GM21381 (cell line): ENCODE measurements at regions not wholly inside any gene's neighbourhood (a gene's known extent, or its start where the extent isn't known, plus 50 kb on each side); places are given as distances from the start of the nearest gene placed in this dataset.
A peak's percentile ranks its signal among the peaks of the same experiment; 100 is the strongest.

ENCODE experiments used
- ATAC-seq: cut with Tn5 transposase; IDR thresholded peaks from one replicate; pipeline ENCODE4 v1.9.1; 2021; ENCODE audit warnings: mild to moderate bottlenecking, moderate library complexity; ENCODE audit not compliant: unreplicated experiment

DNA sequence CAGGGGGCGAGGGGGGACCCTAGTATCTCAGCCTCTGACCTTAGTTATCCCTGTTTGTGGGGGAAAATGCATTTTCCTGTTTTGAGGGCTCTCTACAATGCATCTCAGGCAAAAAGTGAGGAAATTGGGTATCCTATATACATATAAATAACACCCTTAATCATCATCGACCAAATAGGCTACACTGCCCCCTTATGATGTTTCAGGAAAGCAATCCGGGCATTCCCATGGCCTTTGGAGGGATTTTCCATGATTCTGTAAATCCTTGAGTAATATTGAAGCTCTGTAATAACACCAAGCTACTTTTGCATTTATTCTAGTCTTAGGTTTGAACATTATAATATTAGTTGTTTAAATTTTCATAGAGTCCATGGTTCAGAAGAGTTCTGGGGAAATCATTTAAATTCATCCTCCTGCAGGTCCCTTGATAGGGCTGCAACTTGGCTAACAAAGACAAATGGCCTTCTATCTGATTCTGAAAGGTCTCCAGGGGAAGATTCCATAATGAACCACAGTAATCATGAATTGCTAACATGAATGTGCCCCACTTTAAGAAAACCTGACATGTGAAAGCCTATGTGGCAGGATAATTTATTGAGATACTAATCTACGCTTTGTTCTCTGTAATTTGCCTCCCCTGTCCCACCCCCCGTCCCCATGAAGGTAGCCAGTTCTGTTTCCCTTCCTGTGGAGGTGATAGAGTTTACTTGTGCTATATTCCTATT lies 91.5 kb upstream of the SCOC start:
- no peak for ATAC-seq

DNA sequence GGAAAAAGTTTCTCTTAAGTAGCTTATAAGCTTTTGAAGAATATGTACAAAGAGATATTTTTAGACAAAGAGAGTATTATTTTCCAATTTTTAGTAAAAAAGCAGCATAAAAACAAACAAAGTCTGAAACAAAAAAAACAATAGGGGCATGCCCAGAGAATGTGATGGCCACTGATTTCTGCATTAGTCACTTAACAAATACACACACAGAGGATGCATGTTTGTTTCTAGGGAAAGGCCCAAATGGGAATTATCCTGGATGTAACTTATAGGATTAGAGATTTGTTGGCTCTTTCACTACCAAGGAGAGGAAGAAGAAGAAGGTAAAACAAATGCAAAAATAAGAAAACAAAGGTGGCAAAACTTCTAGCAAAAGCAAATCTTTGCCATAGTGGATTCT lies 95.9 kb upstream of the SCOC start:
- ATAC-seq: no peak

DNA sequence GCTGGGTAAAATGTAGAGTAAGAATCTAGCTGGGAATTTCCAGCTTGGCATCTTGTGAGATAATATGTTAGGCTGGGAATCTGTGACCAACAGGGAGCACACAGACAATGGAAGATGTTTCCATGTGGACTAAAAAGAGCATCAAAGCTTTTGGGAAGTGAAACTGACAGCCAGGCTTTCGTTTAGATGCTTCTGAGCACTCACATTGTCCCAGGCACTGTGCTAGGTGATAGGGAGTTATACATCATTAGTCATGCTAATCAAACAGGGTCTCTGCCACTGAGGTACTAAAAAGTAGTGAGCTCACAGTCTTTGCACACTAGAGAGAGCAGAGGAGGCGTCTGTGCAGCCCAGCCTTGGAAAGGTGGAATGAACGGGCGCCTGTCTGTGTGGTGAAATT lies 101.9 kb upstream of the SCOC start:
- no peak for ATAC-seq

DNA sequence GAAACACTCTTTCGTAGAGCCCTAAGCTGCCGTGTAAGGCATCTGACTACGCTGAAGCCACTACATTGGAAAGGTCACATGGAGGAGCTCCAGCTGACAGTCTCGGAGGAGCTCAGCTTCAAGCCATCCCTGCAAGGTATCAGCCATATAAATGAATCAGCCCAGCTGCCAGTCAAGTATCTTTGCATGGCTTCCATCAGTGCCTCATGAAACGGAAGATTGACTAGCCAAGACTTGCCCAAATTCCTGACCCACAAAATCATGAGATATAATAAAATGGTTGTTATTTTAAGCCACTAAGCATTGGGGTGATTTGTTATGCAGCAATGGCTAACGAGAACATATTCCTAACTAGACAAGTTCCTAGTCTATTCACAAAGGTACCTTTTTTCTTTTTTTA lies 104.1 kb upstream of the SCOC start:
- ATAC-seq: no peak

GRCh38 chr4:140268186-140268841 lies 105.1 kb upstream of the SCOC start:
- ATAC-seq: no peak

- no peak for ATAC-seq
Observed at GRCh38 chr4:140267576-140267975, 105.9 kb upstream of the SCOC start.

- ATAC-seq: no peak
Observed at GRCh38 chr4:140266958-140267568, 106.4 kb upstream of the SCOC start.

- ATAC-seq: no peak
Observed at GRCh38 chr4:140260227-140260626, 106.2 kb upstream of the MAML3 start.

GRCh38 chr4:140258476-140258875 lies 104.5 kb upstream of the MAML3 start:
- ATAC-seq: no peak

- no peak for ATAC-seq
Observed at GRCh38 chr4:140257461-140258305, 103.7 kb upstream of the MAML3 start.

GRCh38 chr4:140256941-140257340 lies 103.0 kb upstream of the MAML3 start:
- no peak for ATAC-seq

- no peak for ATAC-seq
Observed at GRCh38 chr4:140256335-140256734, 102.4 kb upstream of the MAML3 start.

GRCh38 chr4:140255927-140256326 lies 101.9 kb upstream of the MAML3 start:
- ATAC-seq: no peak

DNA sequence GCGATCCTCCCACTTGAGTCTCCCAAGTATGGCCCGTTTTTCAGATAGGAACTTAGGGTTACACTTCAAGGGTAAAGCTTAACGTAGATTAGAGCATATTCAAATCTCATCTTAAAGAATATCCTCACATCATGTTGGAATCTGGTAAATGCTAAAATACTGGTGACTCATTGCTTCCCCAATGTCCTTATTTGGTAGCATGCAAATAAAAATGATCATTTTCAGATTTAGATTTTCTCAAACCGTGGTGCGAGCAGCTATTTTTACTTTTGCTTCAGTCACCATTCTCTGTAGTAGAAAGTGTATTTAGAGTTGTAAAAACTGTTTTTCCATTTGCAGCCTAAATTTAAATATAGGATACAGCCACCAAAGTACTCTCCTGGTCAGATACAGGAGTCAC lies 101.5 kb upstream of the MAML3 start:
- no peak for ATAC-seq

- ATAC-seq: no peak
Observed at GRCh38 chr4:140254651-140255299, 100.8 kb upstream of the MAML3 start.

DNA sequence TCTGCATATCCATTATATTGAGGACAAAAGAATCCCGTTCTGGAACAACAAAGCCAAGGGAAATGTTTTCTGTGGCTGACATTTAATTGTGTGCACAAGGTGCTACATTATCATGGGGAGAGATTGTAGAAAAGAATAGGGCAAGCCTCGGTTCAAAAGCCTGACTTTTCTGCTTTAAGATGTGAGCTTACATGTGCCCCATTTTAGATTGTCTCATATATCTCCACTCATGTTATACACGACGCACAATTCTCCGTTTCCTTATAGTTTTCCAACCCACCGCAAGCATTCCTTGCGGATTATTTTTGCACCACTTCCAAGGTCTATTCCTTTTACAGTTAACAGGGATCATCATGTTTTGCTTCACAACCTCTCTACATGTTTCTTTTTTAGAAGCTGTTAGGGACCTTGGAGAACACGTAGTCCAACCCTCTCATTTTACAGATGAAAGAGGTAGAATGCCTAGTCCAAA lies 99.6 kb upstream of the MAML3 start:
- no peak for ATAC-seq

DNA sequence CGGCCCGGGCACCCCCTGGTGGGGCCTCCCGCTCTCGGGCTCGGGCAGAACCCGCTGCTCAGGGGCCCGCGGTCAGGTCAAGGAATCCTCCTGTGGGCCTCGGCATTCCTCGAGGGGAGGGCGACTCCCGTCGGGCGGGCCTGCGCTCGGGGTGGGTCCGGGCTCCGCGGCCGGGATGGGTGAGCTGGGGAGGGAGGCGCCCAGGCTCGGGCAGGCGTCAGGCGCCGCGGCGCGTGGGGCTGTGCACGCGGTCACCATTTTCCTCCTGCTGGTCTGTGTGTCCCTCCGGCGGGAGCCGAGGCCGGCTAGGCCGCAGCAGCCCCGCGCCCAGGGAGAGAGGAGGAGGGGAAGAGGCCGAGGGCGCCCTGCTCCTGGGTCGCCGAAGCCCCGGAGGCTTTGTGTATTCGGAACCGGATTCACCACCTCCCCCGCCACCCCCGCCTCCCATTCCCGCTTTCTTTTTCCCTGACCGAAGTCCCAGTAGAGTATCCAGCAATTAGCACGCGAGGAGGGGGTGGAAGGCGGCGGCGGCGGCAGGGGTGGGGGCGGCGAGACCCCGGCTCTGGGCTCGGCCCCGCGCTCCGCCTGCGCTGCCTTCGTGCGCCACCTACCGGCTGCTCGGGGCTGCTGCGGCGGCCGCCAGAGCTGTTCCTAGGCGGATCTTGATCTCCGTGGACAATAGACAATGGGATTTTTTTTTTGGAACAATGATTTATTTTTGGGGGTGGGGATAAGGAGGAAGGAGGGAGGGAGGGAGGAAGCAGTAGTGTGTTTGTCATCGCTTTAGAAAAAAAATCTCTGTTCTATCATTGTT lies 99.0 kb upstream of the MAML3 start:
- ATAC-seq: peak; percentile 57

- ATAC-seq: no peak
Observed at GRCh38 chr4:140252141-140252741, 98.3 kb upstream of the MAML3 start.

- ATAC-seq: no peak
Observed at GRCh38 chr4:140251571-140251970, 97.6 kb upstream of the MAML3 start.
